ENCODE measurements at regions not wholly inside any gene's neighbourhood (a gene's known extent, or its start where the extent isn't known, plus 50 kb on each side); places are given as distances from the start of the nearest gene placed in this dataset.
"Not testable (repeated sequence)": the region's sequence is repeated elsewhere in the genome, so short reads cannot be mapped to it uniquely, and the experiment has no call there.

- Histone ChIP-seq H3K27ac (ENCODE audit: low read depth, low read length) (no peak overlapping the region), H3K36me3 (ENCODE audit: insufficient read depth, low read length) (no peaks in the 10 kb centered on the region), H3K4me1 (ENCODE audit: insufficient read depth, low read length) (no peaks in the 10 kb centered on the region), H4K20me1 (ENCODE audit: insufficient read depth, low read length) (no peaks in the 10 kb centered on the region), H3K9me3 (ENCODE audit: low read depth, low read length) (no peaks in the 10 kb centered on the region), H3K4me3 (ENCODE audit: insufficient read depth, low read length) (no peak overlapping the region), H3K79me2 (ENCODE audit: insufficient read depth, low read length) (no peaks in the 10 kb centered on the region), H2AFZ (ENCODE audit: low read length) (no peak overlapping the region), H3K27me3 (ENCODE audit: insufficient read depth, low read length) (no peaks in the 10 kb centered on the region), H3K4me2 (ENCODE audit: insufficient read depth, low read length) (no peak overlapping the region)
- no peak for DNase-seq (ENCODE audit: insufficient read length, low spot score, missing footprints)
- no peak for TF ChIP-seq CTCF (IDR thresholded peaks at IDR 0.05; ENCODE audit: extremely low read depth, low read depth, low read length)
Measured at GRCh38 chr2:194870974-194871535, 786.0 kb upstream of the SLC39A10 start.

DNA sequence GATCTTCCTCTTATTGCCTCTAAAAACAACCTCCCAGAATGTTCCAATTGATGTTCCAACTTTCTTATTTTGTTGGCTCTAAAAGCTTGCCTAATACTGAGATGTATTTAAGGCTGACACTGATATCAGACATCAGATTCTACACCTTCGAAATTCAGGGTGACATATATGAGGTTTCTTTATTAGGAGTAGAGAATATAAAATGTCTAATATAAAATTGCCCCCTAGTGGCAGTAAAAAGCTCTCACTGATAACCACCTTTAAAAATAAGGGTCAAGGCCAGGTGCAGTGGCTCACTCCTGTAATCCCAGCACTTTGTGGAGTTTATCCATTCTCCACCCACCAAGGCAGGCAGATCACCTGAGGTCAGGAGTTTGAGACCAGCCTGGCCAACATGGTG, 789.7 kb upstream of the SLC39A10 start:
- Histone ChIP-seq H3K4me2 (ENCODE audit: insufficient read depth, low read length) (no peak overlapping the region), H3K27me3 (ENCODE audit: insufficient read depth, low read length) (no peaks in the 10 kb centered on the region), H3K4me3 (ENCODE audit: insufficient read depth, low read length) (no peak overlapping the region), H2AFZ (ENCODE audit: low read length) (no peak overlapping the region), H3K27ac (ENCODE audit: low read depth, low read length) (no peak overlapping the region), H3K4me1 (ENCODE audit: insufficient read depth, low read length) (no peaks in the 10 kb centered on the region), H3K79me2 (ENCODE audit: insufficient read depth, low read length) (no peaks in the 10 kb centered on the region), H3K9me3 (ENCODE audit: low read depth, low read length) (no peaks in the 10 kb centered on the region), H4K20me1 (ENCODE audit: insufficient read depth, low read length) (no peaks in the 10 kb centered on the region), H3K36me3 (ENCODE audit: insufficient read depth, low read length) (no peaks in the 10 kb centered on the region)
- peak; percentile 35 for TF ChIP-seq CTCF (IDR thresholded peaks at IDR 0.05; ENCODE audit: extremely low read depth, low read depth, low read length)
- DNase-seq (ENCODE audit: insufficient read length, low spot score, missing footprints) = no peak

DNA sequence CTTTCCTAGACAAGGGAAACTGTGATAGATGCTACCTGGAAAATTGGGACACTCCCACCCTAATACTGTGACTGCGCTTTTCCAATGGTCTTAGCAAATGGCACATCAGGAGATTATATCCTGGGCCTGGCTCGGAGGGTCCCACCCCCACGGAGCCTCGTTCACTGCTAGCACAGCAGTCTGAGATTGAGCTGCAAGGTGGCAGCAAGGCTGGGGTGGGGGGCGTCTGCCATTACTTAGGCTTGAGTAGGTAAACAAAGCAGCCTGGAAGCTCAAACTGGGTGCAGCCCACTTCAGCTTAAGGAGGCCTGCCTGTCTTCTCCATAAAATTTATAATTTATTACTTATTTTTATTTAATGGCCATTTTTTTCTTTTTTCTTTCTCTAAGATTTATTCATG, 802.1 kb upstream of the SLC39A10 start:
- Histone ChIP-seq H4K20me1 (ENCODE audit: insufficient read depth, low read length) (no peaks in the 10 kb centered on the region), H3K79me2 (ENCODE audit: insufficient read depth, low read length) (no peaks in the 10 kb centered on the region)

DNA sequence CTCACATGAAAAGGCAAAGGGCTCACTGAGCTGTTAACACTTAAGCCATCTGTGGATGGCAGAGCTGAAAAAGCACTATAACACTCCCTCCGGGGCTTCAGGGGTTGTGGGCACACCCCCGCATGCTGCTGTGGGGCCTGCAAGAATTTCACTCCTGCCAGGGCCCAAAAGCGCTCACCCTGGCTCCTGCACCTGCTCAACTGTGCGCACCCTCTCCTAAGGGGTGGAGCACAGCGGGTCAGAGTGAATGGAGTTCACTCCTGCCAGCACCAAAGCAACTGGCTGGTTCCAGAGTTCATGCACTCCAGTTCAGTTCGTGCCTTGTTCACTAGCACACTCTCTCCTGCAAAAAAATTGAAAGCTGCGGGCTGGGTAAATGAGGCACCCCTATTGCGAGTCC, 814.2 kb upstream of the SLC39A10 start:
- Histone ChIP-seq H2AFZ (ENCODE audit: low read length) (no peak overlapping the region), H4K20me1 (ENCODE audit: insufficient read depth, low read length) (no peaks in the 10 kb centered on the region), H3K9me3 (ENCODE audit: low read depth, low read length) (no peaks in the 10 kb centered on the region), H3K27me3 (ENCODE audit: insufficient read depth, low read length) (no peaks in the 10 kb centered on the region), H3K4me2 (ENCODE audit: insufficient read depth, low read length) (no peak overlapping the region), H3K79me2 (ENCODE audit: insufficient read depth, low read length) (no peaks in the 10 kb centered on the region), H3K4me3 (ENCODE audit: insufficient read depth, low read length) (no peak overlapping the region), H3K27ac (ENCODE audit: low read depth, low read length) (no peak overlapping the region), H3K4me1 (ENCODE audit: insufficient read depth, low read length) (no peaks in the 10 kb centered on the region), H3K36me3 (ENCODE audit: insufficient read depth, low read length) (no peaks in the 10 kb centered on the region)
- no peak for DNase-seq (ENCODE audit: insufficient read length, low spot score, missing footprints)
- no peak for TF ChIP-seq CTCF (IDR thresholded peaks at IDR 0.05; ENCODE audit: extremely low read depth, low read depth, low read length)

More for the DNA sequence above, 802.1 kb upstream of the SLC39A10 start:
- DNase-seq (ENCODE audit: insufficient read length, low spot score, missing footprints) = no peak
- no peak for TF ChIP-seq CTCF (IDR thresholded peaks at IDR 0.05; ENCODE audit: extremely low read depth, low read depth, low read length)
- H3K9me3 ChIP-seq (ENCODE audit: low read depth, low read length) = no peaks in the 10 kb centered on the region
- no peaks in the 10 kb centered on the region for H3K27me3 ChIP-seq (ENCODE audit: insufficient read depth, low read length)
- H3K4me3 ChIP-seq (ENCODE audit: insufficient read depth, low read length) = no peak overlapping the region
- no peaks in the 10 kb centered on the region for H3K4me1 ChIP-seq (ENCODE audit: insufficient read depth, low read length)
- no peak overlapping the region for H2AFZ ChIP-seq (ENCODE audit: low read length)
- no peak overlapping the region for H3K4me2 ChIP-seq (ENCODE audit: insufficient read depth, low read length)
- no peaks in the 10 kb centered on the region for H3K36me3 ChIP-seq (ENCODE audit: insufficient read depth, low read length)
- no peak overlapping the region for H3K27ac ChIP-seq (ENCODE audit: low read depth, low read length)

- not testable (repeated sequence) for H3K9me3 ChIP-seq (ENCODE audit: low read depth, low read length); H3K79me2 ChIP-seq (ENCODE audit: insufficient read depth, low read length); H4K20me1 ChIP-seq (ENCODE audit: insufficient read depth, low read length); H3K4me2 ChIP-seq (ENCODE audit: insufficient read depth, low read length); DNase-seq (ENCODE audit: insufficient read length, low spot score, missing footprints); H3K36me3 ChIP-seq (ENCODE audit: insufficient read depth, low read length); H2AFZ ChIP-seq (ENCODE audit: low read length); H3K4me1 ChIP-seq (ENCODE audit: insufficient read depth, low read length); H3K4me3 ChIP-seq (ENCODE audit: insufficient read depth, low read length); H3K27me3 ChIP-seq (ENCODE audit: insufficient read depth, low read length); H3K27ac ChIP-seq (ENCODE audit: low read depth, low read length)
Measured at GRCh38 chr2:194834371-194834770, 822.7 kb upstream of the SLC39A10 start.

Data from osteoblast (primary cell).